ENCODE measurements at regions not wholly inside any gene's neighbourhood (a gene's known extent, or its start where the extent isn't known, plus 50 kb on each side); places are given as distances from the start of the nearest gene placed in this dataset.

DNA sequence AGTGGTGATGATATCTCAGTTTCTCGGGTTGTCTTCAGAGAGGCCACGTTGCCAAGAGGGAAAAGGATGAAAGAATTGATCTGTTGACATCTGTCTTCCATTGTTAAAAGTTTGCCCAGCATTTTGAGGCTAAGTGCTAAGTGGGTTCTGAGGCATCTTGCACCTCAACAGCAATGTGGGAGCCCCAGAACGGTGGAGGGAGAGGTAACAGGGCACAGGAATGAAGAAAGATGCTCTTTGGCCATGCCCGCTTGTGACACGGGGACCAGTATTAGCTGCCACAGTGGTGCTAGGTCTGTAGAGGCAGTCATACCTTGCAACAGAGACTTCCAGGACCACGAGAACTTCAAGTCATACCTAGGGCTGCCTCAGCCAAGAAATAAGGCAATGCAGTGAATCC, 106.6 kb upstream of the NUPR2 start:
- no peak for DNase-seq (ENCODE audit: low read depth)

DNA sequence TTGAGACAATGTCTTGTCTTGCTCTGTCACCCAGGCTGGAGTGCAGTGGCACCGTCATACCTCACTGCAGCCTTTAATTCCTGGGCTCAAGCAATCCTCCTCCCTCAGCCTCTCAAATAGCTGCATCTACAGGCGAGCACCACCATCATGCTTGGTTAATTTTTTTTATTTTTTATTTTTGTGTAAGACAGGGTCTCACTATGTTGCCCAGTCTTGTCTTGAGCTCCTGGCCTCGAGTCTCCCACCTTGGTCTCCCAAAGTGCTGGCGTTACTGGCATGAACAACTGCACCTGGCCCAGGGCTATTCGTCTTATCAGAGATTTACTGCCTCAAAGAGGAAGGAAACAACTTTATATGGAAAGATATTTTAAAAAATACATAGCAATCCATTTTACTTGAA, 102.8 kb upstream of the NUPR2 start:
- no peak for DNase-seq (ENCODE audit: low read depth)

DNA sequence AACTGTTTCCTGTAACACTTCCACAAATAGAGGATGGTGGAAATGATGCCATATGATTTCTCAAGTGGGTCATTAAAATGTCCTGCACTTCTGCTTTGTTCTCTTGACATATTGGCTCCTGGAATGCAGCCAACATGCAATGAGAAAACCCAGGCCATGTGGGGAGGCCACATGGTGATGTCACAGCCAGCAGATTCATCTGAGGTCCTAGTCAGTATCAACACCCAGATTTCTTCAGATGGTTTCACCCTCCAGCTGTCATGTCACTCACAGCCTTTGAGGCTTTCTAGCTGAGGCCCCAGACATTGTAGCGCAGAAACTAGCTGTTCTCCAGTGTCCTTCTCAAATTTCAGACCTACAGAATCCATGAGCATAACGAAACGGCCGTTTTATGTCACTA, 102.3 kb upstream of the NUPR2 start:
- peak; percentile 21 for DNase-seq (ENCODE audit: low read depth)

DNA sequence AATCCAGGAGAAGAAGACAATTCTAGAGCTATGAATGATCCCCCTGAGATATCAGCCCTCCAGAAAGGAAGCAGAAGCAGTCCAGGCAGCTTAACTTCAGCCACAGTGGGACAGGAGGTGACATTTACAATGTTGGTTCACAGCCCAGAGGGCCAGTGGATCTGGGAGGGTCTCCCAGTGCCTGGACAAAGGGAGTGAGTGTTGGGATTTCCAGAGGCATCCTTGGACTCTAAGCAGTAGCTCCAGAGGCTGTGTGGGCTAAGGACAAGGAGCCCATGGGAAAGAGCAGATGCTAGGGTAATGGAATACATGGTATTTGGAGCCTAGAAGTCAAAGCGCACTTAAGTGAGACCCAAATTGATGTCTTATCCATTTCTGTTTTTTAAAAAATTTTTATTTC, 97.4 kb upstream of the NUPR2 start:
- no peak for DNase-seq (ENCODE audit: low read depth)

DNA sequence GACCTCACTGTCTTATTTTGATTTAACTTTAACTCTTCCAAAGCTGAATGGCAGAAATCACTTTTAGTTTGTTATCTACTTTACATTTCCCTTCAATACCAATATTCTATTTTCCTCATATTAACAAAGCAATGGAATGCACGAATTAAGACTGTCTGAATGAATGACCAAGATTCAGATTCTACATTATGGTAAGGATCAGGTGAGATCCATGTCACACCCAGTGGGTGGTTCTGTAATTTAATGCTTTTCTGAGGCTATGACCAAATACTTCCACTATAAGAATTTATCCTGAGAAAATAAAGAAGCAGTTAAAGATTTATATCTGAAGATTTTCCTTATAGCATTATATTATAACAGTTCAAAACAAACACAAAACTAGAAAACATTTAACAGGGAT, 90.2 kb upstream of the NUPR2 start:
- DNase-seq (ENCODE audit: low read depth): no peak

DNA sequence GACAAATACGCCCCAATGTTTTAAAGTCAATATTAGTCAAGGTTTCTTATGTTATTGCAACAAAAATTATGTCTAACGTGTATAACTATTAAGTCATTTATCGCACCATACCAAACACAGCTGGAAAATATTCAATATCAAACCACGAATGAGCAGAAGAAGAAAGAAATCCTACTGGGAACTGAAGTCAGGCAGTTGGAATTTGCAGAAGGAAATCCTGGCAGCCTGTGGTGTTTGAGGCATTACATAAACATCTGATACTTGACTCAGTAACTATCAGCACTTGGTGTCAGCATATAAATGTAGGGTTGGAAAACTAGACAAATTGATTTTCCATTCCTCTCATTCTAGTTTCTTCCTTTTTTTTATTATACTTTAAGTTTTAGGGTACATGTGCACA, 83.4 kb upstream of the NUPR2 start:
- peak; percentile 42 for DNase-seq (ENCODE audit: low read depth)

DNA sequence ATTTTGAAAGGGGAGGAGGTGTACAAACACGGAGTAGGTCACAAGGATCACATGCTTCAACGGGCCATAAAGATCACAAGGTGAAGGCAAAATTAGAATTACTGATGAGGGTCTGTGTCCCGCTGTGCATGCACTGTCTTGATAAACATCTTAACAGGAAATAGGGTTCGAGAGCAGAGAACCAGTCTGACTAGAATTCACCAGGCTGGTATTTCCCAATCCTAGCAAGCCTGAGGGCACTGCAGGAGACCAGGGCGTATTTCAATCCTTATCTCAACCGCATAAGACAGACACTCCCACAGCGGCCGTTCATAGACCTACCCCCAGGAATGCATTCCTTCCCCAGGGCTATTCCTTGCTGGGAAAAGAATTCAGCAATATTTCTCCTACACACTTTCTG, 80.0 kb upstream of the NUPR2 start:
- peak; percentile 49 for DNase-seq (ENCODE audit: low read depth)

DNA sequence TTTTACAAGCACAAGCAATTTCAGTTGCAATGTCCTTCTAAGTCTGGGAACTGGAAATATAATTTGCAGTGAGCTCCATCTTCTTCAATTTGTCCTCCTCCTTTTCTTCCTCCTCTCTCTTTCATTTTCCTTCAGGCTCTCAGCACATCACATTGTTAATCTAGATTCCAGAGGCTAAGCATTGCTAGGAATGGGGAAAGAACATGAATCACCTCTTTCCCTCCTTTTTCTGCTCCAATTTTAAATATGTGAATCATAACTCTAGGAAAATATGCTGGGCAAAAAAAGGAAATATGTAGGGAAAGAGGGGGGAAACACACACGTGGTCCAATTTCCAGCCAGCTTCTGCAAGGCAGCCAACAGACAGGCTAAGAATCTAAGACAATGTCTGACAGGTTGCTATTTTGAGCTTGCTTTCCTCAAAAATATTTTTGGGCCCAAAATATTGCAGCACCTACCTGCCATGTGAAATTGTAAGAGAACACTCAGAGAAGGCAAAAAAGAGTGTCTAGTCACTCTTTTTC, 72.7 kb upstream of the NUPR2 start:
- no peak for DNase-seq (ENCODE audit: low read depth)

DNA sequence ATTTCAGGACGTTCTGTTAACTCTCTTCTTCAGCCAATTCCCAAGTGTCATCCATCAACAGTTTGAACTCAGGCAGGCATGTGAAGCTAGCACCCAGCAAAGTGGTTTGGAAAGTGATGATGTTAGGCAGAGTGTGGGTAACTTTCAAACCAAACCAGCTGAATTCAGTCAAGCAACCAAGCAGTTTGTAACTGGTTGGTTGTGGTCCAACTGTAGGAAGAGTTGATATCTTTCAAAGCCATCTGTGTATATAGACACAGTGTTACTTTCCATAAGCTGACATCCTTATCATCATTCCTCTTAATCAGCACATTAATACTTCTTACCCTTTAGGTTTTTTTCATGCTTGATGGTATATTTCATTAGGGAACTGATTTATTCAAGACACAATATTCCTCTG, 72.2 kb upstream of the NUPR2 start:
- no peak for DNase-seq (ENCODE audit: low read depth)

DNA sequence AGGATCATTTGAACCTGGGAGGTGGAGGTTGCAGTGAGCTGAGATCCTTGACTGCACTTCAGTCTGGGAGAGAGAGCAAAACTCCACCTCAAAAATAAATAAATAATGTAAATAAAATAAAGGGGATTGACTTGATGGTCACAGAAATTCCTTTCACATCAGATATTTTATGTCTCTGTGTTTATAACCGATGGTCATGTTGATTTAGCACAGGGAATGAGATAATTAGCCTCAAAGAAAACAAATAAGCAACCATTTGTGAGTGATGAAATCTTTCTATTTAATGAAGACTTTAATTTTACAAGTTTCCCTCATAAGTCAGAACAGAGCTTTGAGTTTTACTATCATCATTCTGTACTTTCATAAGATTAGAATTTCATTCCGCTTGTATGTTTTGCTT, 64.8 kb upstream of the NUPR2 start:
- DNase-seq (ENCODE audit: low read depth): no peak

DNA sequence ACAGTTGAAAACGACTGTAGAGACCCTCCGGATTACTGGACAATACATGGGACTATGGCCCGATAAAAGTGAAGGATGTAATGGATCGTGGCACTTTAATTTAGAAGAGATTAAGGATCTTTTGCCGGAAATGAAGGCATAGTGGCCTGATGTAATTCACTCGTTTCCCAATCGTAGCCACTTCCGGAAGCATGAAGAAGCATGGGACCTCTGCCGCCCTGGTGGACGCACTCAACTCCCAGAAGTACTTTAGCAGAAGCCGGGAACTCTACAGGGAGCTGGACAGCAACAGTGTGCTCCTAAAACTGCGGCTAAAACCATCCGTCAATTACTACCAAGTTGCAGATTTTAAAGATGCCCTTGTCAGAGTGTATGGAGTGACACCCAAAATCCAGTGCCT, 59.6 kb upstream of the NUPR2 start:
- peak; percentile 43 for DNase-seq (ENCODE audit: low read depth)

DNA sequence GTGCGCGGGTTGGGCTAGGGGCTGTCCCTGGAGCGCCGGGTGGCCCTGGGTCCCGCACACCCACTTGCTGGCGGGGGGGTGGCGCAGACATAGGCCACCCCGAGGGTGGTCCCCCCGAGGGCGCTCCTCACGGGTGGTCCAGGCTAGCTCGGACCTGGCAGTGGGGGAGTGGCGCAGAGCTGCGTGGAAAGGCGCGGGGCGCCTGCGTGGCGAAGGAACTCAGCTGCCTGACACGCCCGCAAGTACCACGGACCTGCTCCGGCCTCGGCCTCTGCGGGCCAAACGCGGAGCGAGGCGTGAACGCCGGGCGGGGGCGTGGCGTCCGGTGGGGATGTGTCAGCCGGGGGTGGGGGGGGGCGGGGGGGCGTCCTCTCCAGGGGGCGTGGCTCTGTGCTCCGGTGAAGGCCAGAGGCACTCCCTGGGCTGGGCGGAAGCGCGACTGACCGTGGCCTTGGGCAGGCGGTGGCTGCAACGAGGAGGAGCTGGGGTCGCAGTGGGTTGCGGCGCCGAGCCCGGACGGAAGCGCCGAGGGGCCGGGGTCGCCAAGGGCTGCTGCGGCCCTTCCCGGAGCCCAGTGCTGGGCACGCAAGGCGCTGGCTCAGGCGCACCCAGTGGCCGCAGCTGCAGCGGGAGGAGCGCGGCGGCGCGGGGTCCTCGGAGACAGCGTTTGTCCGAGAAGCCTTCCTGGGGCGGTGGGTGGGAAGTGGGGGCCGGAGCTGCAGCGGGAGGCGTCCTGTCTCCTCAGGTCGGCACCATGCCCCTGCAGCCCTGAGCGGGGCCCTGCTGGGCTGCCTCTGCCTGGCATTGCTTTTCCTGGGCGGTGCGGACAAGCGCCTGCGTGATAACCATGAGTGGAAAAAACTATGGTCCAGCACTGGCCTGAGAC, 58.9 kb upstream of the NUPR2 start:
- DNase-seq (ENCODE audit: low read depth): peak; percentile 57

DNA sequence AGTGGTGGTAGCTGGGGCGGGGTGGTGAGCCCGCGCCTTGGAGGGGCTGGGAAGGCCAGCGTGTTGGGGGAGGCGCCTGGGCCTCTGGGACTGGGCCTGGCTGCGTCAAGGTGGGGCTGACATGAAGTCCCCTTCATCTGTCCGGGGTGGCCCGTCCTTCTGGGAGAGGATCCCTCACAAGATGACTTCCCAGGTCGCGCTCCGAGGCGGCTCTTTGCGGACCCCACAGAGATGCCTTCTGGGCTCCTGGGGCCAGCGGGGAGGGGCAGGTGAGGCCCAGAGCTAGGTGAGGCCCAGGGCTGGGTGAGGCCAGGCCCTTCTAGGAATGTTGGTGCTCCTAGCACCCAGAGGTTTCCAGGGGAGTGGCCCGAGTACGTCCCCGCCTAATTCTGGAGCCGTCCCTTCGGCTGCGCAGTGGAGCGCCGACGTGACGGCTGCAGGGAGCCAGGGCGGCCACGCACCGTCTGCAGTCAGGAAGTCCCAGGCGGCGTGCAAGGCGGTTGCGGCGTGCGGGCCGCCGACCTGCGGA, 58.2 kb upstream of the NUPR2 start:
- DNase-seq (ENCODE audit: low read depth): peak; percentile 15

Measured in Daoy (cell line).